MM.1S (cell line): ENCODE measurements at regions not wholly inside any gene's neighbourhood (a gene's known extent, or its start where the extent isn't known, plus 50 kb on each side); places are given as distances from the start of the nearest gene placed in this dataset.

Experiments used
- EZH2 ChIP-seq: fragments of 300-600 bp; sonication (generic); optimal IDR thresholded peaks from 2 replicates; pipeline ENCODE3; 2017; ENCODE audit warnings: low read depth, mild to moderate bottlenecking, antibody characterized with exemption, low read length, mixed read lengths
- TF ChIP-seq, protein P1 (sequence below): fragments of 300-600 bp; sonication (generic); IDR thresholded peaks from 2 replicates; pipeline ENCODE4 v1.5.1; 2016; ENCODE audit warnings: antibody characterized with exemption, low read length, mixed read lengths

DNA sequence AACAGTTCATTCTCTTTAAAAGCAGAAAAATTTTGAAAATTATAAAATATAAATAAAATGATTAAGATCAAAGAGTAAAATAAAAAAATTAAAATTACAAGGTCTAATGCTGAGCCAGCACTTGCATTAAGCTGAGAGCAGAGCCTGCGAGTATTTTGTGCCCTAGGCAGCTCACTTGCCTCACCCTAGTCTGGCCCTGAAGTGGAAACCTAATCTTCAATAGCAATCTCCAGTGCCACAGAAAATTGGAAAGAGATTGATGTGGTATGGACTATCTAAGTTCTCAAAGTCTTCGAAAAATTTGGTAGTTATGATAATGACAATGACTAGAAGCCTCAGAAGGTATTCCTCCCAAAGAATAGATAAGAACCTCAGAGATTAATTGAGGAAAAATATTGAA is 459.4 kb upstream of the CBLB start:
- TF ChIP-seq, protein P1, sequence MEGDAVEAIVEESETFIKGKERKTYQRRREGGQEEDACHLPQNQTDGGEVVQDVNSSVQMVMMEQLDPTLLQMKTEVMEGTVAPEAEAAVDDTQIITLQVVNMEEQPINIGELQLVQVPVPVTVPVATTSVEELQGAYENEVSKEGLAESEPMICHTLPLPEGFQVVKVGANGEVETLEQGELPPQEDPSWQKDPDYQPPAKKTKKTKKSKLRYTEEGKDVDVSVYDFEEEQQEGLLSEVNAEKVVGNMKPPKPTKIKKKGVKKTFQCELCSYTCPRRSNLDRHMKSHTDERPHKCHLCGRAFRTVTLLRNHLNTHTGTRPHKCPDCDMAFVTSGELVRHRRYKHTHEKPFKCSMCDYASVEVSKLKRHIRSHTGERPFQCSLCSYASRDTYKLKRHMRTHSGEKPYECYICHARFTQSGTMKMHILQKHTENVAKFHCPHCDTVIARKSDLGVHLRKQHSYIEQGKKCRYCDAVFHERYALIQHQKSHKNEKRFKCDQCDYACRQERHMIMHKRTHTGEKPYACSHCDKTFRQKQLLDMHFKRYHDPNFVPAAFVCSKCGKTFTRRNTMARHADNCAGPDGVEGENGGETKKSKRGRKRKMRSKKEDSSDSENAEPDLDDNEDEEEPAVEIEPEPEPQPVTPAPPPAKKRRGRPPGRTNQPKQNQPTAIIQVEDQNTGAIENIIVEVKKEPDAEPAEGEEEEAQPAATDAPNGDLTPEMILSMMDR = no peak
- TF ChIP-seq EZH2 = no peak
